ENCODE measurements at regions not wholly inside any gene's neighbourhood (a gene's known extent, or its start where the extent isn't known, plus 50 kb on each side); places are given as distances from the start of the nearest gene placed in this dataset.

DNA sequence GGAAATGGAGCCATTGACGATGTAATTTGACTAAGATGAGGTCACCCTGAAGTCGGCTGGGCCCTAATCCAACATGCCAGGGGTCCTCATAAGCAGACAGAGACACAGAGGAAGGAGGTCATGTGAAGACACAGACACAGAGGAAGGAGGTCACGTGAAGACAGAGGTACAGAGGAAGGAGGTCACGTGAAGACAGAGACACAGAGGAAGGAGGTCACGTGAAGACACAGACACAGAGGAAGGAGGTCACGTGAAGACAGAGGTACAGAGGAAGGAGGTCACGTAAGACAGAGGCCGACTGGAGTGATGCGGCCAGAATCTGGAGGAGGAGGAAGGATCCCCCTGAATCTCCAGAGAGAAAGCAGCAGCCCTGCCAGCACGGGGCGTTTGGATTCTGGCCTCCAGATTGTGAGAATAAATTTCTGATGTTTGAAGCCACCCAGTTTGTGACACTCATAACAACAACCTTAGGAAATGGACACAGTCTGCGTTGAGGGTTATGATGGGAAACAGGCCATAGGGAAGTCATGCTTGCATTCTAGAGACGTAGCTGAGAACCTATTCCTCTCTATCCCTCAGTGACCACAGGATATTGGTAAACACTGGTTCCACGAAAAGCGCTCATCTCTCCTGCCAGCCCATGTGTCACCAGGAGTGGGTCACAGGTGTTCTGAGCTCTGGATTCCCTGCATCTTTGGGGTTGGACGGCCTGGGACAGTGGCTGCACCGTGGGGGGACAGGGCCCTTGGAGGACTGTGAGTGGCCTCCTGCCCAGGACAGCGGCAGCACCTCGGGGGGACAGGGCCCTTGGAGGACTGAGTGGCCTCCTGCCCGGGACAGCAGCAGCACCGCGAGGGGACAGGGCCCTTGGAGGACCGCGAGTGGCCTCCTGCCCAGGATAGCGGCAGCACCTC lies 108.5 kb downstream of the SOX1 start:
- TF ChIP-seq, protein P1, sequence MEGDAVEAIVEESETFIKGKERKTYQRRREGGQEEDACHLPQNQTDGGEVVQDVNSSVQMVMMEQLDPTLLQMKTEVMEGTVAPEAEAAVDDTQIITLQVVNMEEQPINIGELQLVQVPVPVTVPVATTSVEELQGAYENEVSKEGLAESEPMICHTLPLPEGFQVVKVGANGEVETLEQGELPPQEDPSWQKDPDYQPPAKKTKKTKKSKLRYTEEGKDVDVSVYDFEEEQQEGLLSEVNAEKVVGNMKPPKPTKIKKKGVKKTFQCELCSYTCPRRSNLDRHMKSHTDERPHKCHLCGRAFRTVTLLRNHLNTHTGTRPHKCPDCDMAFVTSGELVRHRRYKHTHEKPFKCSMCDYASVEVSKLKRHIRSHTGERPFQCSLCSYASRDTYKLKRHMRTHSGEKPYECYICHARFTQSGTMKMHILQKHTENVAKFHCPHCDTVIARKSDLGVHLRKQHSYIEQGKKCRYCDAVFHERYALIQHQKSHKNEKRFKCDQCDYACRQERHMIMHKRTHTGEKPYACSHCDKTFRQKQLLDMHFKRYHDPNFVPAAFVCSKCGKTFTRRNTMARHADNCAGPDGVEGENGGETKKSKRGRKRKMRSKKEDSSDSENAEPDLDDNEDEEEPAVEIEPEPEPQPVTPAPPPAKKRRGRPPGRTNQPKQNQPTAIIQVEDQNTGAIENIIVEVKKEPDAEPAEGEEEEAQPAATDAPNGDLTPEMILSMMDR (IDR thresholded peaks at IDR 0.05), result no peak
- no peak for TF ChIP-seq POLR2A (IDR thresholded peaks at IDR 0.05)

Measured in testis (tissue), 2 donors.